Nephron progenitor cell (in vitro differentiated cells): ENCODE measurements at regions not wholly inside any gene's neighbourhood (a gene's known extent, or its start where the extent isn't known, plus 50 kb on each side); places are given as distances from the start of the nearest gene placed in this dataset.
A peak's percentile ranks its signal among the peaks of the same experiment; 100 is the strongest.
"Not testable (repeated sequence)": the region's sequence is repeated elsewhere in the genome, so short reads cannot be mapped to it uniquely, and the experiment has no call there.

ENCODE experiments used
- DNase-seq: peaks from one replicate; pipeline ENCODE4 v3.0.0; 2021
- H3K27ac Mint-ChIP-seq: 2 replicates; pipeline ENCODE4 v1.8.0; 2021; ENCODE audit warnings: mild to moderate bottlenecking, moderate library complexity, mixed read lengths
- H3K27me3 Mint-ChIP-seq: 2 replicates; pipeline ENCODE4 v1.8.0; 2021; ENCODE audit warnings: mild to moderate bottlenecking, low read depth, mixed read lengths; ENCODE audit not compliant: poor library complexity
- H3K36me3 Mint-ChIP-seq: 2 replicates; pipeline ENCODE4 v1.8.0; 2021; ENCODE audit warnings: low read depth, mixed read lengths
- H3K4me1 Mint-ChIP-seq: 2 replicates; pipeline ENCODE4 v1.8.0; 2021; ENCODE audit warnings: mixed read lengths
- H3K4me3 Mint-ChIP-seq: 2 replicates; pipeline ENCODE4 v1.8.0; 2021; ENCODE audit warnings: mild to moderate bottlenecking, moderate library complexity, mixed read lengths
- H3K9me3 Mint-ChIP-seq: 2 replicates; pipeline ENCODE4 v1.8.0; 2021; ENCODE audit warnings: mild to moderate bottlenecking, moderate library complexity, mixed read lengths
- TF ChIP-seq, protein P1 (sequence below): fragments of 200-600 bp; sonication (generic); IDR thresholded peaks from 2 replicates; pipeline ENCODE4 v1.5.0; 2021; ENCODE audit warnings: antibody characterized with exemption

DNA sequence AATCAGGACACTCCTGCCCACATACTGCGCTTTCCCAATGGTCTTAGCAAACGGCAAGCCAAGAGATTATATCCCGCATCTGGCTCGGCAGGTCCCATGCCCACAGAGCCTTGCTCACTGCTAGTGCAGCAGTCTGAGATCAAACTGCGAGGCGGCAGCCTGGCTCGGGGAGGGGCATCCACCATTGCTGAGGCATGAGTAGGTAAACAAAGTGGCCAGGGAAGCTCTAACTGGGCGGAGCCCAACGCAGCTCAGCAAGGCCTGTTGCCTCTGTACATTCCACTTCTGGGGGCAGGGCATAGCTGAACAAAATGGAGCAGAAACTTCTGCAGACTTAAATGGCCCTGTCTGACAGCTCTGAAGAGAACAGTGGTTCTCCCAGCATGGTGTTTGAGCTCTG, 77.5 kb downstream of the ELAPOR2 start:
- H3K27me3 Mint-ChIP-seq, H3K4me1 Mint-ChIP-seq, DNase-seq, H3K27ac Mint-ChIP-seq, H3K4me3 Mint-ChIP-seq: not testable (repeated sequence)
- Mint-ChIP-seq H3K9me3 (peaks cover 49% of the 10 kb centered on the region), H3K36me3 (peaks cover 47% of the 10 kb centered on the region)

DNA sequence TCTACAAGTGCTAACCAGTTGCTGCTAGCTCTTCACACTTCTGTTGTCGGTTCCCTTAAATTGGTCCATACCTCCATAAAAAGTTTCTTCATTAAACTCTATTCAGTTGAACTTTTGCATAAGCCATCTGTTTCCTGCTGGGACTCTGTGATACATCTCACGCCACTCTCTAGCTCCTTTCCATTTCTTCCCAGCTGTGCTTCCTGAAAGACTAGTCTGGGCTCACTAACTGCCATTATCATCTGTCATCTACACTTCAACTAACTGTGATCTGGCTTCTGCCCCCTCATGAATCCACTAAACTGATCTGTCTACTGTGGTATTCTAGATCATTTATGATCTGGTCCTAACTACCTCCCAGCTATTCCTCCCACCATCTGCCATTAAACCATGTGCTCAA, 78.3 kb downstream of the ELAPOR2 start:
- H3K4me1 Mint-ChIP-seq, result no peaks in the 10 kb centered on the region
- no peak for DNase-seq
- H3K27me3 Mint-ChIP-seq, result no peaks in the 10 kb centered on the region
- H3K9me3 Mint-ChIP-seq, result peaks cover 44% of the 10 kb centered on the region
- no peak overlapping the region for H3K4me3 Mint-ChIP-seq
- peak overlapping the region; percentile 47 for H3K27ac Mint-ChIP-seq
- H3K36me3 Mint-ChIP-seq, result peaks cover 47% of the 10 kb centered on the region
- TF ChIP-seq, protein P1, sequence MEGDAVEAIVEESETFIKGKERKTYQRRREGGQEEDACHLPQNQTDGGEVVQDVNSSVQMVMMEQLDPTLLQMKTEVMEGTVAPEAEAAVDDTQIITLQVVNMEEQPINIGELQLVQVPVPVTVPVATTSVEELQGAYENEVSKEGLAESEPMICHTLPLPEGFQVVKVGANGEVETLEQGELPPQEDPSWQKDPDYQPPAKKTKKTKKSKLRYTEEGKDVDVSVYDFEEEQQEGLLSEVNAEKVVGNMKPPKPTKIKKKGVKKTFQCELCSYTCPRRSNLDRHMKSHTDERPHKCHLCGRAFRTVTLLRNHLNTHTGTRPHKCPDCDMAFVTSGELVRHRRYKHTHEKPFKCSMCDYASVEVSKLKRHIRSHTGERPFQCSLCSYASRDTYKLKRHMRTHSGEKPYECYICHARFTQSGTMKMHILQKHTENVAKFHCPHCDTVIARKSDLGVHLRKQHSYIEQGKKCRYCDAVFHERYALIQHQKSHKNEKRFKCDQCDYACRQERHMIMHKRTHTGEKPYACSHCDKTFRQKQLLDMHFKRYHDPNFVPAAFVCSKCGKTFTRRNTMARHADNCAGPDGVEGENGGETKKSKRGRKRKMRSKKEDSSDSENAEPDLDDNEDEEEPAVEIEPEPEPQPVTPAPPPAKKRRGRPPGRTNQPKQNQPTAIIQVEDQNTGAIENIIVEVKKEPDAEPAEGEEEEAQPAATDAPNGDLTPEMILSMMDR, result no peak

DNA sequence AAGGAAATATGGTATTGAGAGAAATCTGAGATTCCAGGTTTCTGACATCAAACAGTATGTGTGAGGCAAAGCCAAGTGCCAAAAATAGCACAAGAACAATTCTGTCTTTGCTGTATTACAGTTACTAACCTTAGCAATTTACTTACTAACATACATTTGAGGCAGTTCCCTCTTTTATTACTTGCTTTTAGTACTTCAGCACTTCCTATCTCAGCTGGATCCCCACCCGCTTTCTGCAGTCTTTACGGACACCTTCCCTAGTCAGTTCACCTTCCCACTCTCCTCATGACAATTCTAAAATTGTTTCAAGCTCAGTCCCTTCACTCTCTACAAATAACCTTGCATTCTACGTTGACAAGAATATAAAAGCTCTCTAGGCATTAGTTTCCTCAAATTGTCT, 79.2 kb downstream of the ELAPOR2 start:
- Mint-ChIP-seq H3K4me3 (no peak overlapping the region), H3K4me1 (no peaks in the 10 kb centered on the region)

DNA sequence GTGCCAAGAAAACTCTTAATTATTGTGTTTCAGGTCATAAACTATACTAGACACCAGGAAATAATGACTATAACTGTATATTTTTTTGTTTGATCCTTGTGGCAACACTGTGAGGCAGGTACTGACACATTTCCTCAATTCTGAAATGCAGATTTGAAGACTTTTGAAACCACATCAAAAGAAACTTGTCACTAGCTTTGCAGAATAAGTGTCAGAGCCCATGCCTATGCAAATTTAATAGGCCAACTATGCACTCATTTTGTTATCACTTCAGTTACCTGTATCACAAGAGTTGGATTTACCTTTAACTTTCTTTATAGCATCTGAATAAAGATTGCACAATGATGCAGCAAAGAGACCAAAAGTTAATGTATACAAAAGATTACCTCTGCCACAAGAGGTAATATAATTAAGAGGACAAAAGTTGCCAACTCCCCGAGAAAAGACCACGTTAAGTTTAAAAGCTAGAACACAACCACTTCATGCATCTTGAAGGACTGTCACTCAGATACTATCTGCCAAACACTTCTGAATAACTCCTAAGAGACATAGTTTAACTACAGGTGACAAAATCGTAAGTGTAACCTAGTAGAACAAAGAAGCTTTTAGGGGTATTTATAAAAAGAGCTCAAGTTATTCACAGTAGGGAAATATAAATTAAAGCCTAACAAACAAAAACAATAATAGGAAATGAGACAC, 80.5 kb downstream of the ELAPOR2 start:
- DNase-seq, result no peak
- Mint-ChIP-seq H3K36me3 (peaks cover 27% of the 10 kb centered on the region), H3K27me3 (no peaks in the 10 kb centered on the region), H3K9me3 (peaks cover 23% of the 10 kb centered on the region), H3K4me1 (no peaks in the 10 kb centered on the region), H3K4me3 (no peak overlapping the region), H3K27ac (no peak overlapping the region)
- TF ChIP-seq, protein P1, result no peak

More for the DNA sequence above, 79.2 kb downstream of the ELAPOR2 start:
- Mint-ChIP-seq H3K36me3 (peaks cover 40% of the 10 kb centered on the region), H3K27me3 (no peaks in the 10 kb centered on the region), H3K9me3 (peaks cover 36% of the 10 kb centered on the region), H3K27ac (no peak overlapping the region)
- DNase-seq, result no peak
- TF ChIP-seq, protein P1, result no peak

DNA sequence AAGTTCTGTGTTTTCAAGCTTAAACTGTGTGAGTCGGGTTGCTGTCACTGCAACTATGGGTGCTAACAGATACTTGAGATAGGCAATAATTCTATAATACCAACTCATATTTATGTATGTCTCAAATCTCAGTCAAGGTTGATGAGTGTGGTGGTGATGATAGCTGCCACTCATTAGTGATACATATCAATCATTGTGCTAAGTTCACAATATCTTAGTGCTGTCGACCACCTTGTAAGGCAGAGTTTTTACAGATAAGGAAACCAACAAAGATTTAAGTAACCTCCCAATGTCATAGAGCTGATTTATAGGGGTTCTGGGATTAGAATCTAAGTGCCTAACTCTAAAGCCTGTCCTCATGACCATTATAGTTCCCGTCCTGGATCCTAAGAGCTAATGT, 82.5 kb downstream of the ELAPOR2 start:
- H3K27ac Mint-ChIP-seq, result no peak overlapping the region
- peaks cover 20% of the 10 kb centered on the region for H3K36me3 Mint-ChIP-seq
- H3K27me3 Mint-ChIP-seq, result no peaks in the 10 kb centered on the region
- H3K4me1 Mint-ChIP-seq, result peaks cover 12% of the 10 kb centered on the region
- peaks cover 5% of the 10 kb centered on the region for H3K9me3 Mint-ChIP-seq
- no peak for DNase-seq
- H3K4me3 Mint-ChIP-seq, result no peak overlapping the region
- TF ChIP-seq, protein P1, result no peak

DNA sequence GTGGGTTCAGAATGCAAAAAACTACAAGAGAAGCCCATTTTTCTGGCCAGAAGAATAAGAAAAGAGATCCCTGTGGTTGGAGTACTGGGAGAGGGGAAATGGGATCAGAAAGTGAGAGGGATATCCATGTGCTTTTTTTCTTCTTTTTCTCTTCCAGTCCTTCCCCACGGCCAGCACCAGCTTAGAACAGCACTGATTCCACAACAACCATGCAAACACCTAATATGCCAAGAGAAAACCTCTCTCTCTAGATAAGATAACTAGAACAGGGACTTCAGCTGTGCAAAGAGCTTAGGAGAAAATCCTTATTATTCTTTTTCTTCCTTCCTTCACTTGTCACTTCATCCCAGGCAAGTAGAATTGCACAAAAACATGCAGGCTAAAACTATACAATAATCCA, 83.5 kb downstream of the ELAPOR2 start:
- H3K36me3 Mint-ChIP-seq, result peaks cover 9% of the 10 kb centered on the region
- no peak overlapping the region for H3K4me3 Mint-ChIP-seq
- no peaks in the 10 kb centered on the region for H3K27me3 Mint-ChIP-seq
- peak overlapping the region; percentile 79 for H3K27ac Mint-ChIP-seq
- H3K4me1 Mint-ChIP-seq, result peaks cover 12% of the 10 kb centered on the region
- DNase-seq, result no peak
- TF ChIP-seq, protein P1, result no peak
- no peaks in the 10 kb centered on the region for H3K9me3 Mint-ChIP-seq
